ENCODE measurements at regions not wholly inside any gene's neighbourhood (a gene's known extent, or its start where the extent isn't known, plus 50 kb on each side); places are given as distances from the start of the nearest gene placed in this dataset.
"Not testable (repeated sequence)": the region's sequence is repeated elsewhere in the genome, so short reads cannot be mapped to it uniquely, and the experiment has no call there.

DNA sequence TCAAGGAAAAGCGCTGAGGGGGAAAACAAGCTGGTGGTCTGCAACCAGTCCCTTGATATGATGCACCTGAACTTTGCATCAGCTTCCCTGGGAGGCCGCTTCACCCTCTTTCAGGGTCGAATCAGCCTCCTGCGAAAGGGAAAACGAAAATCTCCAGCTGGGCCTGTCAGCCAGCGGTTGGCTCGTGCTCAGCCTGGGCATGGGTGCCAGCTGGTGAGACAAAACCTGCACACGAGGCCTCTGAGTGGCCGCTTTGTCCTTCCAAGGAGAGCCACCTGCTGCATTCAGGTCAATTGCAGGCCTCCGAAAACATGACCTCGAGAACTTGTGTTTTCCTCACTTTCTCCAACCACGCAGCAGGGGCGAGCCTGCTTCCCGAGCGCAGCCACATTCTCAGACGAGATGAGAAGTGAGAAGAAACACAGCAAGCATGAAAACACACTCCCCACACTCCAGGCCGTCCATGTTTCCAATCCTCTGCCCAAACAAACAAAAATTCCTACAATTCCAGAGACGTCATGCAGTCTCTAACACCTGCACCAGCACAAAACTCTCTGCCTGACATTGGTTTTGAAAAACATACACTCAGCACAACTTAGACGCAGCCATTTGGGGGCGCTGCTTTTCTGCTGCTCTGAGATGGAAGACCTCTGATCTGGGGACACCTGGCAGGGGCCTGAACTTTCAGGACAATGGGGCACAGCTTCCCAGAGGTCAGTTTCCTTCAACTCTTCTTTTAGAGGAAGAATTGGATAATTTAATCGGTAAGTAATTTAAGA lies 77.1 kb downstream of the DHCR7 start:
- TF ChIP-seq, protein P1, sequence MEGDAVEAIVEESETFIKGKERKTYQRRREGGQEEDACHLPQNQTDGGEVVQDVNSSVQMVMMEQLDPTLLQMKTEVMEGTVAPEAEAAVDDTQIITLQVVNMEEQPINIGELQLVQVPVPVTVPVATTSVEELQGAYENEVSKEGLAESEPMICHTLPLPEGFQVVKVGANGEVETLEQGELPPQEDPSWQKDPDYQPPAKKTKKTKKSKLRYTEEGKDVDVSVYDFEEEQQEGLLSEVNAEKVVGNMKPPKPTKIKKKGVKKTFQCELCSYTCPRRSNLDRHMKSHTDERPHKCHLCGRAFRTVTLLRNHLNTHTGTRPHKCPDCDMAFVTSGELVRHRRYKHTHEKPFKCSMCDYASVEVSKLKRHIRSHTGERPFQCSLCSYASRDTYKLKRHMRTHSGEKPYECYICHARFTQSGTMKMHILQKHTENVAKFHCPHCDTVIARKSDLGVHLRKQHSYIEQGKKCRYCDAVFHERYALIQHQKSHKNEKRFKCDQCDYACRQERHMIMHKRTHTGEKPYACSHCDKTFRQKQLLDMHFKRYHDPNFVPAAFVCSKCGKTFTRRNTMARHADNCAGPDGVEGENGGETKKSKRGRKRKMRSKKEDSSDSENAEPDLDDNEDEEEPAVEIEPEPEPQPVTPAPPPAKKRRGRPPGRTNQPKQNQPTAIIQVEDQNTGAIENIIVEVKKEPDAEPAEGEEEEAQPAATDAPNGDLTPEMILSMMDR (conservative IDR thresholded peaks at IDR 0.05; ENCODE audit: low read depth), result no peak
- no peak overlapping the region for H3K27ac ChIP-seq
- ChIA-PET CTCF (interaction anchor here (0.6 to 1.2 kb wide), 5 partner anchors 12 to 556 kb away, joined by 3 to 5 read pairs (median 3); partner anchors contain the start of gene SHANK2), POLR2A (ENCODE audit: low non-redundant PET) (no interaction called here)
- DNase-seq (ENCODE audit: low spot score), result no peak

DNA sequence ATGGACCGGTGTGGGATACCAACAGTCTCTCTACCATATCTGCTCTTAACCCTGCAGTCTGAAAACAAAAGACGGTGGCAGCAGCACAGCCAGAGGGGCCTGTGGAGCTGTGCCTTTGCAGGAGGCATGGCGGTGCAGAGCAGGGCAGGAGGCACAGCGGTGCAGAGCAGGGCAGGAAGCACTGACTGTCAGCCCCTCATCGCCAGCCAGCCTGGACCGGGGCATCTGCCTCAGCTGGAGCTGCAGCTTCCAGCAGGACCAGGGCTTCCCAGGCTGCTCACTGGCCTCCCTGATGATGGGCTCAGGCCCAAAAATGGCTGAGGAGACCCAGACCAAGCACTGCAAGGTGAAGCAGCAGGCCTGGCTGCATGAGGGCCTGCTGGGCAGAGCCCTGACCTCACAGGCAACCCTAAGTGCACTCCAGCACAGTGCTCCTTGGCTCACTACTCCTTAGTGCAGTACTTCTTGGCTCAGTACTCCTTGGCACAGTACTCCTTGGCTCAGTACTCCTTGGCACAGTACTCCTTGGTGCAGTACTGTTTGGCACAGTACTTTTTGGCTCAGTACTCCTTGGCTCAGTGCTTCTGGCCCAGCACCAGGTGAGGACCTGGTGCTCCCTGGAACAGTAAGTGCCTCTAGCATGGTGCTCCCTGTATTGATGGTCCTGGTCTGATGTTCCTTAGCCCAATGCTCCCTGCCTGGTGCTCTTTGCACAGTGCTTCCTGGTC lies 78.0 kb downstream of the DHCR7 start:
- POLR2A ChIA-PET (ENCODE audit: low non-redundant PET), result no interaction called here
- DNase-seq (ENCODE audit: low spot score), result no peak
- CTCF ChIA-PET, result interaction anchor here (0.6 kb wide), 1 partner anchor 140 kb away, joined by 3 read pairs; no protein-coding TSS in a partner anchor
- TF ChIP-seq, protein P1 (conservative IDR thresholded peaks at IDR 0.05; ENCODE audit: low read depth), result no peak
- H3K27ac ChIP-seq, result no peak overlapping the region

DNA sequence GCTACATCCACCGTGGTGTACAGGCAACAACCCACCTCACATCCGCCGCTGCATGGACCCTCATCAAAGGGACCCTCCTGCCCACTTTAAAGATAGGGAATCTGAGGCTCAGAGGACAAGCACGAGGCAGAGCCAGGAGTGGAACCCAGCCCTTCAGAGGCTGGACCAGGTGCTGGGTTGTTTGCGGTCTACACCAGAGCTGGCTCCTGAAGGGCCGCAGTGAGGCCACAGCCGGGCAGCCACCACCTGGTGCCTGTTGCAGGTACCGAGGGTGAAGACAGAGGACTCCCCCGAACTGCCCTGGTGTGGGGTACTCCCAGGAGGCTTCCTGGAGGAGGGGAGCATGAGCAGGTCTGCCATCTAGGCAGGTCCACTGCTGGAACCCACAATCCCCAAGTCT lies 78.8 kb downstream of the DHCR7 start:
- DNase-seq (ENCODE audit: low spot score), result no peak
- ChIA-PET CTCF (interaction anchor here (0.6 kb wide), 1 partner anchor 139 kb away, joined by 3 read pairs; no protein-coding TSS in a partner anchor), POLR2A (ENCODE audit: low non-redundant PET) (no interaction called here)
- TF ChIP-seq, protein P1 (conservative IDR thresholded peaks at IDR 0.05; ENCODE audit: low read depth), result no peak
- no peak overlapping the region for H3K27ac ChIP-seq

DNA sequence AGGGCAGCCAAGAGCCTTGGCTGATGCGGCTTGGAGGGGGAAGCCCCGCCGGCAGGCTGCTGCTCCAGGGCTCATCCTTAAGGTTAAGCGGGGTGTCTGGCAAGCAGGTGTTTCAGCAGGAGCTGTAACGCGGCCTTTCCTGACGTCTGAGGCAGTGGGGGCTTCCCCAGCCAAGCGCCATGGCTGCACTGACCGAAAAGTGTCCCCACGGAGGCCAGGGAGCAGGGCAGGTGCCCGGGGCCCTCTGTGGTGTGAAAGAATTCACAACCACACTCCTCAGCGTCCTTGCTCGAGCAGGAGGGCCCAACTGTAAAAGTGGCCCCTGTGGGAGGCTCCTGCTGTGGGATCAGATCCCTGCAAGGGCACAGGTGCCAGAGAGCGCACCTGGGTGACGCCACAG lies 79.2 kb downstream of the DHCR7 start:
- TF ChIP-seq, protein P1 (conservative IDR thresholded peaks at IDR 0.05; ENCODE audit: low read depth), result no peak
- H3K27ac ChIP-seq, result no peak overlapping the region
- ChIA-PET CTCF (no interaction called here), POLR2A (ENCODE audit: low non-redundant PET) (no interaction called here)
- DNase-seq (ENCODE audit: low spot score), result no peak

DNA sequence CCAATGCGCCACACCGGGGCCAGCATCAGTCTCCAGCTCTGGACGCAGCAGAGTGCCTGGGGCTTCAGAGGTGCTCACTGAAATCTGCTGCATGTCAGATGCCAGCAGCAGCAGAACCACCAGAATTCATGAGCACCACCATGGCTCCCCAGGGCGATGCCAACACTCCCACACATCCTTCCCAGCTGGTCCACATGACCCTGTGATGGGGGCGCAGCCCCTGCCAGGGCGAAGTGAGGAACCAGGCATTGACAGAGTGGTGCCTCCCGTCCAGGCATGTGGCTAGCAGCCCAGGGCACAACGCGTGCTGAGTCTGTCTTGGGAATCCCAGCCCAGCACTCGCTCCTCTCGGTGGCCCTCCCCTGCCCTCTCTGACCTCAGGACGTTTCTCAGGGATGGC lies 80.4 kb downstream of the DHCR7 start:
- ChIA-PET POLR2A (ENCODE audit: low non-redundant PET) (no interaction called here), CTCF (interaction anchor here (0.6 to 0.8 kb wide), 2 partner anchors 281 to 431 kb away, joined by 3 to 6 read pairs; no protein-coding TSS in a partner anchor)
- H3K27ac ChIP-seq, result no peak overlapping the region
- TF ChIP-seq, protein P1 (conservative IDR thresholded peaks at IDR 0.05; ENCODE audit: low read depth), result no peak
- DNase-seq (ENCODE audit: low spot score), result no peak

DNA sequence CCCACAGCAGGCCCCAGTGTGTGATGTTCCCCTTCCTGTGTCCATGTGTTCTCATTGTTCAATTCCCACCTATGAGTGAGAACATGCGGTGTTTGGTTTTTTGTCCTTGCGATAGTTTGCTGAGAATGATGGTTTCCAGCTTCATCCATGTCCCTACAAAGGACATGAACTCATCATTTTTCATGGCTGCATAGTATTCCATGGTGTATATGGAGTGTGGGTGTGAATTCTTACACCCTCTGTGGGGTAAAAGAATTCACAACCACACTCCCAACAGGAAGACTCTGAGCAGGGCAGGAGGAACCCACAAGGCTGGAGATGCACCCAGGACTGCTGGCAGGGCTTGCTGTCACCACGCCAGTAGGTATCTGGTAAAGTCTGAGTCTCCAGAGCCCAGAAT lies 80.9 kb downstream of the DHCR7 start:
- DNase-seq (ENCODE audit: low spot score); H3K27ac ChIP-seq; POLR2A ChIA-PET (ENCODE audit: low non-redundant PET): not testable (repeated sequence)
- CTCF ChIA-PET, result interaction anchor here (0.6 to 0.8 kb wide), 2 partner anchors 280 to 430 kb away, joined by 3 to 6 read pairs; no protein-coding TSS in a partner anchor

DNA sequence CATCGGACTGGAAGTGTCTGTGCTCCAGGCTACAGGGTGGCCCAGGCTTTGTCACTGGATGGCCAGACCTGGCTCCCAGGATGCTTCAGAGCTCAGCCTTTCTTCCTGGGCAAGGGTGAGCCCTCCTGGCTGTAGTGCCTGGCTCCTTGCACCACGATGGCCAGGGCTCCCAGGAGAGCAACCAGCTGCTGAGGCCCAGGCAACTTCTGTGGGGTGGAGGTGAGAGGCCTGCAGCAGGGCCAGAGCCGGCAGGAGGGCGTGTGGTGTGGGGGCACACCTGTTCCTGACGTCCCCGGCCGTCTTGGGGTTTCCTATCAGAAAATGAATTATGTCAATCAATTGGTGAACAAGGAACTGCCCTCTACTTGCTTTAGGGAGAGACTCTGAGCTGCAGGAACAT lies 82.1 kb downstream of the DHCR7 start:
- TF ChIP-seq, protein P1 (conservative IDR thresholded peaks at IDR 0.05; ENCODE audit: low read depth), result no peak
- no peak for DNase-seq (ENCODE audit: low spot score)
- ChIA-PET POLR2A (ENCODE audit: low non-redundant PET) (no interaction called here), CTCF (no interaction called here)
- no peak overlapping the region for H3K27ac ChIP-seq
